ENCODE measurements at regions not wholly inside any gene's neighbourhood (a gene's known extent, or its start where the extent isn't known, plus 50 kb on each side); places are given as distances from the start of the nearest gene placed in this dataset.

GRCh38 chr12:19946550-19946949 is 421.8 kb upstream of the PDE3A start:
- no peak for DNase-seq
- no peak overlapping the region for H3K27ac ChIP-seq
- no peaks in the 10 kb centered on the region for H3K36me3 ChIP-seq
- no peak overlapping the region for H3K4me3 ChIP-seq
- H3K27me3 ChIP-seq, result no peaks in the 10 kb centered on the region
- TF ChIP-seq POLR2A (IDR thresholded peaks at IDR 0.05), result no peak
- no peak for TF ChIP-seq CTCF (IDR thresholded peaks at IDR 0.05)
- no peaks in the 10 kb centered on the region for H3K4me1 ChIP-seq
- no peaks in the 10 kb centered on the region for H3K9me3 ChIP-seq

- no peak overlapping the region for H3K4me3 ChIP-seq
- no peaks in the 10 kb centered on the region for H3K27me3 ChIP-seq
- no peak for TF ChIP-seq CTCF (IDR thresholded peaks at IDR 0.05)
- TF ChIP-seq POLR2A (IDR thresholded peaks at IDR 0.05), result no peak
- H3K27ac ChIP-seq, result no peak overlapping the region
- H3K4me1 ChIP-seq, result no peaks in the 10 kb centered on the region
- no peak for DNase-seq
- H3K36me3 ChIP-seq, result no peaks in the 10 kb centered on the region
- H3K9me3 ChIP-seq, result no peaks in the 10 kb centered on the region
Measured at GRCh38 chr12:19947344-19947743, 421.0 kb upstream of the PDE3A start.

DNA sequence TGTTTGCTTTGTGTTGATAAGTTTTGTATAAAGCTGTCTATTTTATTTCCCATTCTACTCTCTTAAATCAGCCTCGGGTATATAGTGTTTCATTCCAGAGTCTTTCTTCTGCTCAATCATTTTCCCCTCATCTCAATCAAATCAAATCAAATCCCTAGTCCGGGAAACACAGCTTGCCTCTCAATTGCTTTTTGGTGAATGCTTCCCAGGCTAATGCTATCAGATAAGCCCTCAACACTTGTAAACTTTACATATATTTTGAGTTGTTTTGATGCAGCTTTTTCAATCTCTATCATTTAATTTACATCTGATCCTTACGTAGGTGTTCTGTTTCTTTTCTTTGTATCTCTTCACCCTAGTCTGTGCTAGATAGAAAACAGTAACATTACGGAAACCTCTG is 416.7 kb upstream of the PDE3A start:
- H3K36me3 ChIP-seq, result no peaks in the 10 kb centered on the region
- no peak overlapping the region for H3K27ac ChIP-seq

GRCh38 chr12:19953734-19954133 is 414.6 kb upstream of the PDE3A start:
- TF ChIP-seq POLR2A (IDR thresholded peaks at IDR 0.05) (no peak), CTCF (IDR thresholded peaks at IDR 0.05) (no peak)
- H3K27ac ChIP-seq, result no peak overlapping the region
- H3K4me3 ChIP-seq, result no peak overlapping the region

More for the DNA sequence above, 416.7 kb upstream of the PDE3A start:
- Histone ChIP-seq H3K4me3 (no peak overlapping the region), H3K9me3 (no peaks in the 10 kb centered on the region), H3K4me1 (no peaks in the 10 kb centered on the region), H3K27me3 (no peaks in the 10 kb centered on the region)
- TF ChIP-seq POLR2A (IDR thresholded peaks at IDR 0.05) (no peak), CTCF (IDR thresholded peaks at IDR 0.05) (no peak)
- DNase-seq, result no peak

GRCh38 chr12:19954163-19954562 is 414.2 kb upstream of the PDE3A start:
- H3K27me3 ChIP-seq, result no peaks in the 10 kb centered on the region
- no peaks in the 10 kb centered on the region for H3K4me1 ChIP-seq
- no peak for TF ChIP-seq POLR2A (IDR thresholded peaks at IDR 0.05)
- no peak for TF ChIP-seq CTCF (IDR thresholded peaks at IDR 0.05)
- H3K4me3 ChIP-seq, result no peak overlapping the region
- no peak overlapping the region for H3K27ac ChIP-seq
- DNase-seq, result no peak
- H3K9me3 ChIP-seq, result no peaks in the 10 kb centered on the region
- no peaks in the 10 kb centered on the region for H3K36me3 ChIP-seq

More at GRCh38 chr12:19953734-19954133, 414.6 kb upstream of the PDE3A start:
- H3K36me3 ChIP-seq, result no peaks in the 10 kb centered on the region
- H3K9me3 ChIP-seq, result no peaks in the 10 kb centered on the region
- DNase-seq, result no peak
- no peaks in the 10 kb centered on the region for H3K27me3 ChIP-seq
- no peaks in the 10 kb centered on the region for H3K4me1 ChIP-seq

All from Peyer's patch (tissue), 4 donors.